ENCODE measurements at regions not wholly inside any gene's neighbourhood (a gene's known extent, or its start where the extent isn't known, plus 50 kb on each side); places are given as distances from the start of the nearest gene placed in this dataset.
"Not testable (repeated sequence)": the region's sequence is repeated elsewhere in the genome, so short reads cannot be mapped to it uniquely, and the experiment has no call there.

- TF ChIP-seq, protein P1, sequence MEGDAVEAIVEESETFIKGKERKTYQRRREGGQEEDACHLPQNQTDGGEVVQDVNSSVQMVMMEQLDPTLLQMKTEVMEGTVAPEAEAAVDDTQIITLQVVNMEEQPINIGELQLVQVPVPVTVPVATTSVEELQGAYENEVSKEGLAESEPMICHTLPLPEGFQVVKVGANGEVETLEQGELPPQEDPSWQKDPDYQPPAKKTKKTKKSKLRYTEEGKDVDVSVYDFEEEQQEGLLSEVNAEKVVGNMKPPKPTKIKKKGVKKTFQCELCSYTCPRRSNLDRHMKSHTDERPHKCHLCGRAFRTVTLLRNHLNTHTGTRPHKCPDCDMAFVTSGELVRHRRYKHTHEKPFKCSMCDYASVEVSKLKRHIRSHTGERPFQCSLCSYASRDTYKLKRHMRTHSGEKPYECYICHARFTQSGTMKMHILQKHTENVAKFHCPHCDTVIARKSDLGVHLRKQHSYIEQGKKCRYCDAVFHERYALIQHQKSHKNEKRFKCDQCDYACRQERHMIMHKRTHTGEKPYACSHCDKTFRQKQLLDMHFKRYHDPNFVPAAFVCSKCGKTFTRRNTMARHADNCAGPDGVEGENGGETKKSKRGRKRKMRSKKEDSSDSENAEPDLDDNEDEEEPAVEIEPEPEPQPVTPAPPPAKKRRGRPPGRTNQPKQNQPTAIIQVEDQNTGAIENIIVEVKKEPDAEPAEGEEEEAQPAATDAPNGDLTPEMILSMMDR (IDR thresholded peaks at IDR 0.05; ENCODE audit: control insufficient read depth, insufficient read depth, low read depth, low read length, missing control alignments): no peak
- DNase-seq (ENCODE audit: low read depth): no peak
Observed at GRCh38 chr7:29627631-29628030, 64.0 kb downstream of the PRR15 start.

DNA sequence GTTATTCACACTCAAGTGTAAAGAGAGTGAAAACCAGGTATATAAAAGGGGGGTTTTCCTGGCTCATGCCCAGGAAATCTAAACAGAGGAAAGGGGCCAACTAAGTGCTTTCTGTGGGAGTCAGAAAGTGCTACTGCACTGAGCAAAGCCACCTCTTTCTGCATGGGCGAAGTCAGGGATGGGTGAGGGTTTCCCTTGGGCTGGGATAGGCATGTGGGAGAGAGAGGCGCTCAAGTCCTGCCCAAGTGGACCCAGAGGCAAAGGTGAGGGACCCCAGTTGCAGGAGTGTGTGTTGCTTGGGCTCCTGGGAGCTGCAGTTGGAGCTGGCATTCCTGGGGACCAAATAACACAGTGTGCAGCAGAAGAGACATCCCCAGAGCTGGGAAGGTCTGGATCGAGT is 65.9 kb downstream of the PRR15 start:
- DNase-seq (ENCODE audit: low read depth): no peak
- TF ChIP-seq, protein P1 (IDR thresholded peaks at IDR 0.05; ENCODE audit: control insufficient read depth, insufficient read depth, low read depth, low read length, missing control alignments): no peak

More at GRCh38 chr7:29627631-29628030, 64.0 kb downstream of the PRR15 start:
- H3K4me3 ChIP-seq (ENCODE audit: control insufficient read depth, low read depth, low read length): no peak overlapping the region

DNA sequence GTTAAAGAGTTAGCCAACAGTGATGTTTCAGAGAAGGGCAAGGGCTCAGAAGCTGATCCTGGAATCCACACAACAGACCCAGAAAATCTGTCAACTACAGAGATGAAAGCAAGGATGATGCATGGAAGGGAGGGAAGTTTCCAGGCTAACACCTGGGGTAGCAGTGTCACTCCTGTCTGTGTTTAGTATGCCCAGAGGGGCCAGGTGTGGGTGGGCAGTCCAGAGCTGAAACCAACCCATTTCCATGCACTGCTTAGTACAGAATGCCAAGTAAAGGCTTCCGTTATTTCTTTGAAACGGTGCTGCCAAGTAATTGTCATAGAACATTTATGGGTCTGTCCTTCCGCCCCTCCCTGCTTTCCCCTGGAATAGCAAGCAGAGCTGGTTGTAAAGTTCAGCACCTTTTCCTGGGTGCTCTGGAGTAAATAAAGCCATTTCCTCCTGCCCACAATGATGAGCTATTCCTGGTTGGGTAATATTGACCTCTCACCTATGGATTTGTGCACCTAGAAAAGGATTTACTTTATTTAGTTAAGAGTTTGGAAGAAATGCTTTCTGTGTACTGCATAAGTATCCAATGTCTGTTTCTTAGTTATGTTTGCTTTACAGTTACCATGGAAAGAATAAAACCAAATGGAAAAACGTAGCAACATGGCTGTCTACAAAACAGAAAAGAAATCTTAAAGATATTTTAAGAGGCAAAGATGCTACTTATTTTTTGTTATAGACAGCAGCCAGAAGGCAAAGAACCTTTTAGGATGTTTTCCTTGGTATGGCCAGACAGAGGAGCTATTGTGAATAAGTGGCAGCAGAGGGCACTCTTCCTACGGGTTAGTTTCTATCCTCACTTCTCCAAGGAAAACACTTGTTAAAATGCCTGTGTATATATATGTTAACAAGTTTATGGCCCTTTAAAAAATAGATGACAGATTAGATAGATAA is 71.7 kb downstream of the PRR15 start:
- TF ChIP-seq, protein P1 (IDR thresholded peaks at IDR 0.05; ENCODE audit: control insufficient read depth, insufficient read depth, low read depth, low read length, missing control alignments): peak; percentile 65
- not testable (repeated sequence) for DNase-seq (ENCODE audit: low read depth); H3K4me3 ChIP-seq (ENCODE audit: control insufficient read depth, low read depth, low read length)

More for the DNA sequence above, 65.9 kb downstream of the PRR15 start:
- no peak overlapping the region for H3K4me3 ChIP-seq (ENCODE audit: control insufficient read depth, low read depth, low read length)

DNA sequence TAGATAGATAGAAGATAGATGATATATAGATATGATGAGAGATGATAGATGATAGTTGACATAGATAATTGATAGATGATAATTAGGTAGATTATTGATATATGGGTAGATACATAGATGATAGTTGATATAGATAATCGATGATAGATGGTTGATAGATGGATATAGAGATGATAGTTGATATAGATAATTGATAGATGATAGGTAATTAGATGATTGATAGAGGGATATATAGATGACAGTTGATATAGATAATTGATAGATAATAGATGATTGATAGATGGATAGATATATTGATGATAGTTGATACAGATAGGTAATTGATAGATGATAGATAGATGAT is 72.3 kb downstream of the PRR15 start:
- no peak for DNase-seq (ENCODE audit: low read depth)
- no peak overlapping the region for H3K4me3 ChIP-seq (ENCODE audit: control insufficient read depth, low read depth, low read length)
- TF ChIP-seq, protein P1 (IDR thresholded peaks at IDR 0.05; ENCODE audit: control insufficient read depth, insufficient read depth, low read depth, low read length, missing control alignments): no peak

- TF ChIP-seq, protein P1 (IDR thresholded peaks at IDR 0.05; ENCODE audit: control insufficient read depth, insufficient read depth, low read depth, low read length, missing control alignments): no peak
- no peak for DNase-seq (ENCODE audit: low read depth)
- no peak overlapping the region for H3K4me3 ChIP-seq (ENCODE audit: control insufficient read depth, low read depth, low read length)
Observed at GRCh38 chr7:29637374-29637773, 73.7 kb downstream of the PRR15 start.

DNA sequence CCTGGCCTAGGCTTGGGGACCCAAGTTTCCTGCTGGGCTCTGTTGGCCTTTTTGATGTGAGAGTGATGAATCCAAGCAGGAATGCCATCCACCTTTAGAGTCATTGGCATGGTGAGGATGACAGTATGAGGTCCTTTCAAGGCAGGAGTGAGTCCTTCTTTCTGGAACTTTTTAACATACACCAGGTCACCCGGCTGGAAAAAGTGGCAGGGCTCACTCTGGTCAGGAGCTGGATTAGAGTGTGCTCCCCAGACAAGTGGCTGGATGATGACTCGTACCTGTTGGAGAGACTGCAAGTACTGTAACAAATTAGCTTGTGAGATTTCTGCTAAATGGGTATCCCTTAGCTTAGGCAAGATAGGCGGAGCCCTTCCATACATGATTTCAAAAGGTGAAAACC is 75.2 kb downstream of the PRR15 start:
- not testable (repeated sequence) for H3K4me3 ChIP-seq (ENCODE audit: control insufficient read depth, low read depth, low read length); DNase-seq (ENCODE audit: low read depth)

GRCh38 chr7:29639386-29639785 is 75.8 kb downstream of the PRR15 start:
- DNase-seq (ENCODE audit: low read depth): no peak
- H3K4me3 ChIP-seq (ENCODE audit: control insufficient read depth, low read depth, low read length): no peak overlapping the region
- TF ChIP-seq, protein P1 (IDR thresholded peaks at IDR 0.05; ENCODE audit: control insufficient read depth, insufficient read depth, low read depth, low read length, missing control alignments): no peak

Data from AG09309 (cell line).